Colon (tissue), 2 donors: ENCODE measurements at regions not wholly inside any gene's neighbourhood (a gene's known extent, or its start where the extent isn't known, plus 50 kb on each side); places are given as distances from the start of the nearest gene placed in this dataset.
"Not testable (repeated sequence)": the region's sequence is repeated elsewhere in the genome, so short reads cannot be mapped to it uniquely, and the experiment has no call there.

Experiments used
- FAIRE-seq: peaks from 2 replicates; lab custom pipeline; 2012; peaks lifted over from hg19 to GRCh38; lab: Jason Lieb, UNC
- donor health status: control.
- donor health status: control.

- no peak for FAIRE-seq
Measured at GRCh38 chr3:87576752-87577151, 300.4 kb upstream of the POU1F1 start.

GRCh38 chr3:87575550-87575949, 299.2 kb upstream of the POU1F1 start:
- FAIRE-seq, result no peak

GRCh38 chr3:87568331-87568730, 291.9 kb upstream of the POU1F1 start:
- FAIRE-seq, result no peak

- FAIRE-seq, result no peak
Measured at GRCh38 chr3:87564438-87564837, 288.1 kb upstream of the POU1F1 start.

- no peak for FAIRE-seq
Measured at GRCh38 chr3:87563712-87564111, 287.3 kb upstream of the POU1F1 start.

GRCh38 chr3:87558492-87558891, 282.1 kb upstream of the POU1F1 start:
- no peak for FAIRE-seq

GRCh38 chr3:87555290-87555689, 278.9 kb upstream of the POU1F1 start:
- FAIRE-seq, result no peak

- no peak for FAIRE-seq
Measured at GRCh38 chr3:87553058-87553457, 276.7 kb upstream of the POU1F1 start.

GRCh38 chr3:87550892-87551291, 274.5 kb upstream of the POU1F1 start:
- no peak for FAIRE-seq

- FAIRE-seq, result no peak
Measured at GRCh38 chr3:87549208-87549607, 272.8 kb upstream of the POU1F1 start.

GRCh38 chr3:87548271-87548670, 271.9 kb upstream of the POU1F1 start:
- no peak for FAIRE-seq

GRCh38 chr3:87546216-87546615, 269.8 kb upstream of the POU1F1 start:
- FAIRE-seq, result no peak

GRCh38 chr3:87543408-87543807, 267.0 kb upstream of the POU1F1 start:
- FAIRE-seq, result not testable (repeated sequence)

GRCh38 chr3:87541723-87542122, 265.3 kb upstream of the POU1F1 start:
- FAIRE-seq, result no peak

GRCh38 chr3:87538722-87539121, 262.3 kb upstream of the POU1F1 start:
- FAIRE-seq, result not testable (repeated sequence)

GRCh38 chr3:87509401-87509800, 233.0 kb upstream of the POU1F1 start:
- FAIRE-seq, result no peak

GRCh38 chr3:87508921-87509320, 232.5 kb upstream of the POU1F1 start:
- FAIRE-seq, result no peak

- no peak for FAIRE-seq
Measured at GRCh38 chr3:87507753-87508152, 231.4 kb upstream of the POU1F1 start.

GRCh38 chr3:87503900-87504498, 227.6 kb upstream of the POU1F1 start:
- no peak for FAIRE-seq

- FAIRE-seq, result no peak
Measured at GRCh38 chr3:87501076-87501475, 224.7 kb upstream of the POU1F1 start.

- no peak for FAIRE-seq
Measured at GRCh38 chr3:87498358-87499080, 222.1 kb upstream of the POU1F1 start.

- FAIRE-seq, result no peak
Measured at GRCh38 chr3:87495938-87496337, 219.6 kb upstream of the POU1F1 start.

GRCh38 chr3:87494264-87494663, 217.9 kb upstream of the POU1F1 start:
- no peak for FAIRE-seq

GRCh38 chr3:87491843-87492242, 215.5 kb upstream of the POU1F1 start:
- FAIRE-seq, result no peak
